NCI-H526 treated with DMSO at 0.1 percent for 48 hours (cell line): ENCODE measurements at regions not wholly inside any gene's neighbourhood (a gene's known extent, or its start where the extent isn't known, plus 50 kb on each side); places are given as distances from the start of the nearest gene placed in this dataset.

Experiments
- DNase-seq: peaks from one replicate; lab custom pipeline; 2025; lab: John Stamatoyannopoulos, UW

- DNase-seq, result no peak
These were observed 99.4 kb upstream of the PGRMC2 start for GRCh38 chr4:128386761-128387599.

GRCh38 chr4:128385683-128386304 lies 98.2 kb upstream of the PGRMC2 start:
- no peak for DNase-seq

- DNase-seq, result no peak
These were observed 97.4 kb upstream of the PGRMC2 start for GRCh38 chr4:128384765-128385598.

GRCh38 chr4:128384091-128384520 lies 96.5 kb upstream of the PGRMC2 start:
- no peak for DNase-seq

- peak; percentile 70 for DNase-seq
These were observed 94.3 kb upstream of the PGRMC2 start for GRCh38 chr4:128381748-128382559.

- no peak for DNase-seq
These were observed 92.7 kb upstream of the PGRMC2 start for GRCh38 chr4:128380306-128380705.

- no peak for DNase-seq
These were observed 92.2 kb upstream of the PGRMC2 start for GRCh38 chr4:128379860-128380259.

GRCh38 chr4:128378668-128379067 lies 91.1 kb upstream of the PGRMC2 start:
- no peak for DNase-seq

GRCh38 chr4:128376958-128377357 lies 89.3 kb upstream of the PGRMC2 start:
- no peak for DNase-seq

GRCh38 chr4:128376303-128376702 lies 88.7 kb upstream of the PGRMC2 start:
- DNase-seq, result no peak

GRCh38 chr4:128373628-128374027 lies 86.0 kb upstream of the PGRMC2 start:
- DNase-seq, result no peak

GRCh38 chr4:128371876-128372275 lies 84.3 kb upstream of the PGRMC2 start:
- DNase-seq, result no peak

- no peak for DNase-seq
These were observed 83.6 kb upstream of the PGRMC2 start for GRCh38 chr4:128371001-128371777.

GRCh38 chr4:128366212-128366611 lies 78.6 kb upstream of the PGRMC2 start:
- DNase-seq, result no peak

- no peak for DNase-seq
These were observed 77.0 kb upstream of the PGRMC2 start for GRCh38 chr4:128364565-128364964.

- no peak for DNase-seq
These were observed 76.4 kb upstream of the PGRMC2 start for GRCh38 chr4:128363966-128364365.

- DNase-seq, result no peak
These were observed 75.1 kb upstream of the PGRMC2 start for GRCh38 chr4:128362760-128363159.

- DNase-seq, result no peak
These were observed 71.8 kb upstream of the PGRMC2 start for GRCh38 chr4:128359422-128359821.

- no peak for DNase-seq
These were observed 71.3 kb upstream of the PGRMC2 start for GRCh38 chr4:128358913-128359279.

- DNase-seq, result no peak
These were observed 70.8 kb upstream of the PGRMC2 start for GRCh38 chr4:128358231-128358912.
